ENCODE measurements at regions not wholly inside any gene's neighbourhood (a gene's known extent, or its start where the extent isn't known, plus 50 kb on each side); places are given as distances from the start of the nearest gene placed in this dataset.

DNA sequence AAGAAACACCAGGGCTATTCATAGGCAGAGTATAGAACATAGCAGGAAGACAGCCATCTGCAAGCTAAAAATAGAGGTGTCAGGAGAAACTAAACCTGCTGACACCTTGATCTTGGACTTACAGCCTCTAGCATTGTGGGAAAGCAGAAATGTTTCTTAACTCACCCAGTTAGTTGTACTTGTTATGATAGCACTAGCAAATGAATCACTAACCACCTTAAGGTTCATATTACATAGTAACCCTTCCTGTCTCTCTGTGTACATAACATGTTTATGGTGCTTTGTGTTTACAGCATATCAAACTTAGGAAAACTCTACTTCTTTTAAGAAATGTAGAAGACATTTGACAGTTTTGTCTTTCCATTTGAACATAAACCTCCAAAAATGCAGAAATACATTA, 1031.3 kb downstream of the FSCB start:
- TF ChIP-seq ZFP30 (CRISPR knock-in tag; IDR thresholded peaks at IDR 0.05) (no peak), BACH2 (CRISPR knock-in tag; IDR thresholded peaks at IDR 0.05; ENCODE audit: borderline replicate concordance) (no peak), ARNTL (CRISPR knock-in tag; IDR thresholded peaks at IDR 0.05; ENCODE audit: borderline replicate concordance, low read depth) (no peak)
- TF ChIP-seq, protein P1, sequence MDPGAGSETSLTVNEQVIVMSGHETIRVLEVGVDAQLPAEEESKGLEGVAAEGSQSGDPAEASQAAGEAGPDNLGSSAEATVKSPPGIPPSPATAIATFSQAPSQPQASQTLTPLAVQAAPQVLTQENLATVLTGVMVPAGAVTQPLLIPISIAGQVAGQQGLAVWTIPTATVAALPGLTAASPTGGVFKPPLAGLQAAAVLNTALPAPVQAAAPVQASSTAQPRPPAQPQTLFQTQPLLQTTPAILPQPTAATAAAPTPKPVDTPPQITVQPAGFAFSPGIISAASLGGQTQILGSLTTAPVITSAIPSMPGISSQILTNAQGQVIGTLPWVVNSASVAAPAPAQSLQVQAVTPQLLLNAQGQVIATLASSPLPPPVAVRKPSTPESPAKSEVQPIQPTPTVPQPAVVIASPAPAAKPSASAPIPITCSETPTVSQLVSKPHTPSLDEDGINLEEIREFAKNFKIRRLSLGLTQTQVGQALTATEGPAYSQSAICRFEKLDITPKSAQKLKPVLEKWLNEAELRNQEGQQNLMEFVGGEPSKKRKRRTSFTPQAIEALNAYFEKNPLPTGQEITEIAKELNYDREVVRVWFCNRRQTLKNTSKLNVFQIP (CRISPR knock-in tag; IDR thresholded peaks at IDR 0.05; ENCODE audit: borderline replicate concordance, low read depth) = no peak
- ATAC-seq = no peak

DNA sequence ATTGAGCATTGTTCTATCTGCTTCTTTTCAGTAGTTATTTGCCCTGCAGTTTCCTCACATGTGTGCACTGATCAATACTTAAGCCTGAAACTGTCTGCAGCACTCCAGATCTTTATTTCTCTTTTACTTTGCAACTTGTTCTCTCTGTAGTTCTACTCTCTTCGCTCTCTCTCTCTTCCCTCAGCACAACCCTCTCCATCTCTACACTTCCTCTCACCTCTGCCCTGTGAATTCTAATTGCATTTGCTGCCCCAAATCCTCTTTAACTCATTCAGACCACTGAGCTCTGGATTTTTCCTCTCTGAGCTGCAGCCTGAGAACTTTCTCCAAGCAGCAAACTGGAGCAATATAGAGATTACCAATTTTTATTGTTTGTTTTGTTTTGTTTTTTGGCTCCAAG, 1035.5 kb downstream of the FSCB start:
- TF ChIP-seq ZNF565 (CRISPR knock-in tag; conservative IDR thresholded peaks at IDR 0.05; ENCODE audit: low read depth) = no peak
- TF ChIP-seq ZC3H10 (CRISPR knock-in tag; IDR thresholded peaks at IDR 0.05) = no peak
- TF ChIP-seq CSDC2 (CRISPR knock-in tag; IDR thresholded peaks at IDR 0.05) = no peak
- no peak for TF ChIP-seq PPARA (CRISPR knock-in tag; IDR thresholded peaks at IDR 0.05; ENCODE audit: borderline replicate concordance)
- no peak for TF ChIP-seq GLIS3 (CRISPR knock-in tag; IDR thresholded peaks at IDR 0.05)
- TF ChIP-seq ZFP3 (CRISPR knock-in tag; IDR thresholded peaks at IDR 0.05) = no peak
- TF ChIP-seq, protein P2, sequence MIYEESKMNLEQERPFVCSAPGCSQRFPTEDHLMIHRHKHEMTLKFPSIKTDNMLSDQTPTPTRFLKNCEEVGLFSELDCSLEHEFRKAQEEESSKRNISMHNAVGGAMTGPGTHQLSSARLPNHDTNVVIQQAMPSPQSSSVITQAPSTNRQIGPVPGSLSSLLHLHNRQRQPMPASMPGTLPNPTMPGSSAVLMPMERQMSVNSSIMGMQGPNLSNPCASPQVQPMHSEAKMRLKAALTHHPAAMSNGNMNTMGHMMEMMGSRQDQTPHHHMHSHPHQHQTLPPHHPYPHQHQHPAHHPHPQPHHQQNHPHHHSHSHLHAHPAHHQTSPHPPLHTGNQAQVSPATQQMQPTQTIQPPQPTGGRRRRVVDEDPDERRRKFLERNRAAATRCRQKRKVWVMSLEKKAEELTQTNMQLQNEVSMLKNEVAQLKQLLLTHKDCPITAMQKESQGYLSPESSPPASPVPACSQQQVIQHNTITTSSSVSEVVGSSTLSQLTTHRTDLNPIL (CRISPR knock-in tag; IDR thresholded peaks at IDR 0.05; ENCODE audit: low read depth) = no peak
- TF ChIP-seq ZNF70 (CRISPR knock-in tag; IDR thresholded peaks at IDR 0.05) = no peak
- TF ChIP-seq, protein P3, sequence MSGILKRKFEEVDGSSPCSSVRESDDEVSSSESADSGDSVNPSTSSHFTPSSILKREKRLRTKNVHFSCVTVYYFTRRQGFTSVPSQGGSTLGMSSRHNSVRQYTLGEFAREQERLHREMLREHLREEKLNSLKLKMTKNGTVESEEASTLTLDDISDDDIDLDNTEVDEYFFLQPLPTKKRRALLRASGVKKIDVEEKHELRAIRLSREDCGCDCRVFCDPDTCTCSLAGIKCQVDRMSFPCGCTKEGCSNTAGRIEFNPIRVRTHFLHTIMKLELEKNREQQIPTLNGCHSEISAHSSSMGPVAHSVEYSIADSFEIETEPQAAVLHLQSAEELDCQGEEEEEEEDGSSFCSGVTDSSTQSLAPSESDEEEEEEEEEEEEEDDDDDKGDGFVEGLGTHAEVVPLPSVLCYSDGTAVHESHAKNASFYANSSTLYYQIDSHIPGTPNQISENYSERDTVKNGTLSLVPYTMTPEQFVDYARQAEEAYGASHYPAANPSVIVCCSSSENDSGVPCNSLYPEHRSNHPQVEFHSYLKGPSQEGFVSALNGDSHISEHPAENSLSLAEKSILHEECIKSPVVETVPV (CRISPR knock-in tag; IDR thresholded peaks at IDR 0.05) = no peak
- TF ChIP-seq BACH2 (CRISPR knock-in tag; IDR thresholded peaks at IDR 0.05; ENCODE audit: borderline replicate concordance) = no peak
- TF ChIP-seq ESRRG (CRISPR knock-in tag; IDR thresholded peaks at IDR 0.05) = no peak
- TF ChIP-seq ZNF8 (CRISPR knock-in tag; IDR thresholded peaks at IDR 0.05) = no peak
- TF ChIP-seq, protein P4, sequence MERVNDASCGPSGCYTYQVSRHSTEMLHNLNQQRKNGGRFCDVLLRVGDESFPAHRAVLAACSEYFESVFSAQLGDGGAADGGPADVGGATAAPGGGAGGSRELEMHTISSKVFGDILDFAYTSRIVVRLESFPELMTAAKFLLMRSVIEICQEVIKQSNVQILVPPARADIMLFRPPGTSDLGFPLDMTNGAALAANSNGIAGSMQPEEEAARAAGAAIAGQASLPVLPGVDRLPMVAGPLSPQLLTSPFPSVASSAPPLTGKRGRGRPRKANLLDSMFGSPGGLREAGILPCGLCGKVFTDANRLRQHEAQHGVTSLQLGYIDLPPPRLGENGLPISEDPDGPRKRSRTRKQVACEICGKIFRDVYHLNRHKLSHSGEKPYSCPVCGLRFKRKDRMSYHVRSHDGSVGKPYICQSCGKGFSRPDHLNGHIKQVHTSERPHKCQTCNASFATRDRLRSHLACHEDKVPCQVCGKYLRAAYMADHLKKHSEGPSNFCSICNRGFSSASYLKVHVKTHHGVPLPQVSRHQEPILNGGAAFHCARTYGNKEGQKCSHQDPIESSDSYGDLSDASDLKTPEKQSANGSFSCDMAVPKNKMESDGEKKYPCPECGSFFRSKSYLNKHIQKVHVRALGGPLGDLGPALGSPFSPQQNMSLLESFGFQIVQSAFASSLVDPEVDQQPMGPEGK (CRISPR knock-in tag; IDR thresholded peaks at IDR 0.05; ENCODE audit: borderline replicate concordance) = no peak
- TF ChIP-seq ARNTL (CRISPR knock-in tag; IDR thresholded peaks at IDR 0.05; ENCODE audit: borderline replicate concordance, low read depth) = no peak
- no peak for TF ChIP-seq TCF4 (CRISPR knock-in tag; IDR thresholded peaks at IDR 0.05; ENCODE audit: borderline replicate concordance)
- ATAC-seq = no peak

DNA sequence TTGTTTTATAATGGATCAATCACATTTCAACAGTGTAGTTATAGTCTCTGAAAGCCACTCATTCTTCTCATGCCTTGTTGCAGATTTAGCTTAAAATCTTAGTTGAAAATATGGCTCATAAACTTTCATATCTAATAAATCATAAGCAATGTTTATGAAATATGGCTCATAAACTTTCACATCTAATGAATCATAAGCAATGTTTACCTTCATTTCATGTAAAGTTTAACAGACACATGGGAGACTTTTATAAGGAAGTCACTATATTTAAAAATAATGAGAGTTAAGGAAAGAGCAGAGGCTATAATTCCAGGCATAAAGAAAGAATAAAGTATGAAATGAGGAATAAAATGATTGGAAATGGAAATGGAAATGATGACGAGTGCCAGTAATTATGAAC, 1042.1 kb downstream of the FSCB start:
- TF ChIP-seq RARB (CRISPR knock-in tag; IDR thresholded peaks at IDR 0.05) (no peak), ZNF70 (CRISPR knock-in tag; IDR thresholded peaks at IDR 0.05) (no peak), BACH2 (CRISPR knock-in tag; IDR thresholded peaks at IDR 0.05; ENCODE audit: borderline replicate concordance) (no peak)
- no peak for ATAC-seq

DNA sequence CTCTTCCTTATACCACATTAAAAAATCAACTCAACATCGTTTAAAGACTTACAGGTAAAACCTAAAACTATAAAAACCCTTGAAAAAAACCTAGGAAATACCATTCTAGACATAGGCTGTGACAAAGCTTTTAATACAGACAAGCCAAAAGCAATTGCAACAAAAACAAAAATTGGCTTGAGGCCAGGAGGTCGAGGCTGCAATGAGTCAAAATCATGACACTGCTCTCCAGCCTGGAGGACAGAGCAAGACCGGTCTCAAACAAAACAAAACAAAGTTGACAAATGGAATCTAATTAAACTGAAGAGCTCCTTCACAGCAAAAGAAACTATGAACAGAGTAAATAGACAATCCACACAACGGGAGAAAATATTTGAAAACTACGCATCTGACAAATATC, 1057.8 kb downstream of the FSCB start:
- ATAC-seq = no peak
- TF ChIP-seq TOX (CRISPR knock-in tag; IDR thresholded peaks at IDR 0.05; ENCODE audit: borderline replicate concordance) (no peak), ZNF70 (CRISPR knock-in tag; IDR thresholded peaks at IDR 0.05) (no peak), ESRRG (CRISPR knock-in tag; IDR thresholded peaks at IDR 0.05) (no peak), RARB (CRISPR knock-in tag; IDR thresholded peaks at IDR 0.05) (no peak), CSDC2 (CRISPR knock-in tag; IDR thresholded peaks at IDR 0.05) (no peak), ZFP3 (CRISPR knock-in tag; IDR thresholded peaks at IDR 0.05) (no peak), ARNTL (CRISPR knock-in tag; IDR thresholded peaks at IDR 0.05; ENCODE audit: borderline replicate concordance, low read depth) (no peak), ISL1 (CRISPR knock-in tag; IDR thresholded peaks at IDR 0.05) (no peak), SNAI2 (CRISPR knock-in tag; IDR thresholded peaks at IDR 0.05) (no peak)
- TF ChIP-seq, protein P5, sequence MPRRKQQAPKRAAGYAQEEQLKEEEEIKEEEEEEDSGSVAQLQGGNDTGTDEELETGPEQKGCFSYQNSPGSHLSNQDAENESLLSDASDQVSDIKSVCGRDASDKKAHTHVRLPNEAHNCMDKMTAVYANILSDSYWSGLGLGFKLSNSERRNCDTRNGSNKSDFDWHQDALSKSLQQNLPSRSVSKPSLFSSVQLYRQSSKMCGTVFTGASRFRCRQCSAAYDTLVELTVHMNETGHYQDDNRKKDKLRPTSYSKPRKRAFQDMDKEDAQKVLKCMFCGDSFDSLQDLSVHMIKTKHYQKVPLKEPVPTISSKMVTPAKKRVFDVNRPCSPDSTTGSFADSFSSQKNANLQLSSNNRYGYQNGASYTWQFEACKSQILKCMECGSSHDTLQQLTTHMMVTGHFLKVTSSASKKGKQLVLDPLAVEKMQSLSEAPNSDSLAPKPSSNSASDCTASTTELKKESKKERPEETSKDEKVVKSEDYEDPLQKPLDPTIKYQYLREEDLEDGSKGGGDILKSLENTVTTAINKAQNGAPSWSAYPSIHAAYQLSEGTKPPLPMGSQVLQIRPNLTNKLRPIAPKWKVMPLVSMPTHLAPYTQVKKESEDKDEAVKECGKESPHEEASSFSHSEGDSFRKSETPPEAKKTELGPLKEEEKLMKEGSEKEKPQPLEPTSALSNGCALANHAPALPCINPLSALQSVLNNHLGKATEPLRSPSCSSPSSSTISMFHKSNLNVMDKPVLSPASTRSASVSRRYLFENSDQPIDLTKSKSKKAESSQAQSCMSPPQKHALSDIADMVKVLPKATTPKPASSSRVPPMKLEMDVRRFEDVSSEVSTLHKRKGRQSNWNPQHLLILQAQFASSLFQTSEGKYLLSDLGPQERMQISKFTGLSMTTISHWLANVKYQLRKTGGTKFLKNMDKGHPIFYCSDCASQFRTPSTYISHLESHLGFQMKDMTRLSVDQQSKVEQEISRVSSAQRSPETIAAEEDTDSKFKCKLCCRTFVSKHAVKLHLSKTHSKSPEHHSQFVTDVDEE (CRISPR knock-in tag; IDR thresholded peaks at IDR 0.05) = no peak
- TF ChIP-seq, protein P3 (CRISPR knock-in tag; IDR thresholded peaks at IDR 0.05) = no peak
- TF ChIP-seq, protein P1 (CRISPR knock-in tag; IDR thresholded peaks at IDR 0.05; ENCODE audit: borderline replicate concordance, low read depth) = no peak
